ENCODE measurements at regions not wholly inside any gene's neighbourhood (a gene's known extent, or its start where the extent isn't known, plus 50 kb on each side); places are given as distances from the start of the nearest gene placed in this dataset.
"Not testable (repeated sequence)": the region's sequence is repeated elsewhere in the genome, so short reads cannot be mapped to it uniquely, and the experiment has no call there.

DNA sequence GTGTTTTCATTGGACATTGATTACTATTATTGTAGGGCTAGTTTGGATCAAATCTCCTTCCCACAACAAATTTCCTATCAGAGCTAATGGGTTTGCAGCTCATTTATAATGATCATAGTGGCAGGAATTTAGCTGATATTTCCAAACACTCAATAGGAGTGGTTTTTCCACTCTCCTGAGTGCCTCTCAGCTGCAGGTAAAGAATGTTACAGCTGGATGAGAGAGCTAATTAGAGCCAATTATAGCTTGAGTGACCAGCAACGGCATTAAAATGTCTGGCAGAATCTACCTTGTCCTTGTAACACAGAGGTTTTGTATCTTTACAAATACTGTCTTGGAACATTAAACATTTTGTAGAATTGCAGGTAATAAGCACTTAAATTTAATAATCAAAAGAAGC, 602.8 kb upstream of the EPHA5 start:
- DNase-seq (ENCODE audit: low read depth, low spot score) (no peak), FAIRE-seq (no peak)
- no peak overlapping the region for H3K9ac ChIP-seq (replicated peaks; ENCODE audit: extremely low read depth, insufficient read depth, low read length)
- H3K9me1 ChIP-seq (replicated peaks; ENCODE audit: control insufficient read depth, extremely low read depth, insufficient read depth, low read length): no peaks in the 10 kb centered on the region
- H3K4me3 ChIP-seq (replicated peaks in 1 of 3; ENCODE audit: insufficient read depth in 1 of 3, low read depth in 1 of 3, low read length in 3 of 3): no peak overlapping the region
- H4K20me1 ChIP-seq (replicated peaks; ENCODE audit: control insufficient read depth, extremely low read depth, insufficient read depth, low read length): no peaks in the 10 kb centered on the region
- H3K36me3 ChIP-seq (ENCODE audit: control insufficient read depth in 2 of 2, extremely low read depth in 1 of 2, insufficient read depth in 2 of 2, low read length in 2 of 2): no peaks in the 10 kb centered on the region
- H3K27me3 ChIP-seq (ENCODE audit: control insufficient read depth in 2 of 2, insufficient read depth in 2 of 2, low read length in 2 of 2): no peaks in the 10 kb centered on the region
- intact Hi-C loops (cut with micrococcal nuclease): no loop called here
- BruUV-seq (replicated peaks): no TSS peak
- ChIA-PET POLR2A (no interaction called here), CTCF (no interaction called here)
- TF ChIP-seq, protein P1, sequence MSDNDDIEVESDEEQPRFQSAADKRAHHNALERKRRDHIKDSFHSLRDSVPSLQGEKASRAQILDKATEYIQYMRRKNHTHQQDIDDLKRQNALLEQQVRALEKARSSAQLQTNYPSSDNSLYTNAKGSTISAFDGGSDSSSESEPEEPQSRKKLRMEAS (IDR thresholded peaks at IDR 0.05; ENCODE audit: insufficient read depth, insufficient read length): no peak
- TF ChIP-seq POLR2AphosphoS5 (IDR thresholded peaks at IDR 0.05; ENCODE audit: insufficient read depth, low read depth, low read length): no peak
- TF ChIP-seq, protein P2, sequence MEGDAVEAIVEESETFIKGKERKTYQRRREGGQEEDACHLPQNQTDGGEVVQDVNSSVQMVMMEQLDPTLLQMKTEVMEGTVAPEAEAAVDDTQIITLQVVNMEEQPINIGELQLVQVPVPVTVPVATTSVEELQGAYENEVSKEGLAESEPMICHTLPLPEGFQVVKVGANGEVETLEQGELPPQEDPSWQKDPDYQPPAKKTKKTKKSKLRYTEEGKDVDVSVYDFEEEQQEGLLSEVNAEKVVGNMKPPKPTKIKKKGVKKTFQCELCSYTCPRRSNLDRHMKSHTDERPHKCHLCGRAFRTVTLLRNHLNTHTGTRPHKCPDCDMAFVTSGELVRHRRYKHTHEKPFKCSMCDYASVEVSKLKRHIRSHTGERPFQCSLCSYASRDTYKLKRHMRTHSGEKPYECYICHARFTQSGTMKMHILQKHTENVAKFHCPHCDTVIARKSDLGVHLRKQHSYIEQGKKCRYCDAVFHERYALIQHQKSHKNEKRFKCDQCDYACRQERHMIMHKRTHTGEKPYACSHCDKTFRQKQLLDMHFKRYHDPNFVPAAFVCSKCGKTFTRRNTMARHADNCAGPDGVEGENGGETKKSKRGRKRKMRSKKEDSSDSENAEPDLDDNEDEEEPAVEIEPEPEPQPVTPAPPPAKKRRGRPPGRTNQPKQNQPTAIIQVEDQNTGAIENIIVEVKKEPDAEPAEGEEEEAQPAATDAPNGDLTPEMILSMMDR (IDR thresholded peaks at IDR 0.05; ENCODE audit: extremely low read depth in 1 of 2, insufficient read depth in 1 of 2, low read depth in 1 of 2, low read length in 2 of 2): no peak
- no peak for TF ChIP-seq JUN (IDR thresholded peaks at IDR 0.05; ENCODE audit: borderline replicate concordance, insufficient read depth, insufficient read length, low read depth)
- TF ChIP-seq POLR2A (IDR thresholded peaks at IDR 0.05; ENCODE audit: low read depth, low read length): no peak
- no peak for TF ChIP-seq GATA2 (IDR thresholded peaks at IDR 0.05; ENCODE audit: insufficient read depth, insufficient read length, low read depth, low read length)
- no peak for TF ChIP-seq FOS (IDR thresholded peaks at IDR 0.05; ENCODE audit: borderline replicate concordance, insufficient read depth, low read length)
- TF ChIP-seq MYC (IDR thresholded peaks at IDR 0.05; ENCODE audit: low read depth, low read length): no peak
- no peak for TF ChIP-seq EZH2 (IDR thresholded peaks at IDR 0.05; ENCODE audit: borderline replicate concordance, low read depth, low read length, severe bottlenecking)
- H3K4me1 ChIP-seq (ENCODE audit: control insufficient read depth, extremely low read depth, insufficient read depth, low read length): no peaks in the 10 kb centered on the region
- no peaks in the 10 kb centered on the region for H3K9me3 ChIP-seq (replicated peaks; ENCODE audit: control insufficient read depth, insufficient read depth, low read length)
- no peak overlapping the region for H3K4me2 ChIP-seq (ENCODE audit: insufficient read depth, low read length)
- H3K27ac ChIP-seq (ENCODE audit: insufficient read depth, low read depth, low read length): no peak overlapping the region
- dilution Hi-C loops (cut with MboI; ENCODE audit: extremely low pct_ligation_motif_present, low sequenced_read_pairs): no loop called here
- no peaks in the 10 kb centered on the region for H3K79me2 ChIP-seq (ENCODE audit: control insufficient read depth, insufficient read depth, low read length)
- H2AFZ ChIP-seq (ENCODE audit: low read depth, low read length): no peak overlapping the region

DNA sequence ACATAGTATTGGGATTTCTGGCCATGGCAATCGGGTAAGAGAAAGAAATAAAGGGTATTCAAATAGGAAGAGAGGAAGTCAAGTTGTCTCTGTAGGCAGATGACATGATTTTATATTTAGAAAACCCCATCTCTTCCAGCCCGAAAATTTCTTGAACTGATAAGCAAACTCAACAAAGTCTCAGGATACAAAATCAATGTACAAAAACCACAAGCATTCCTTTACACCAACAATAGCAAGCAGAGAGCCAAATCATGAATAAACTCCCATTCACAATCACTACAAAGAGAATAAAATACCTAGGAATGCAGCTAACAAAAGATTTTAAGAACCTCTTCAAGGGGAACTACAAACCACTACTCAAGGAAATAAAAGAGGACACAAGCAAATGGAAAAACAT, 600.1 kb upstream of the EPHA5 start:
- H3K27ac ChIP-seq (ENCODE audit: insufficient read depth, low read depth, low read length); H3K4me3 ChIP-seq (replicated peaks in 1 of 3; ENCODE audit: insufficient read depth in 1 of 3, low read depth in 1 of 3, low read length in 3 of 3); H3K36me3 ChIP-seq (ENCODE audit: control insufficient read depth in 2 of 2, extremely low read depth in 1 of 2, insufficient read depth in 2 of 2, low read length in 2 of 2); H3K79me2 ChIP-seq (ENCODE audit: control insufficient read depth, insufficient read depth, low read length); POLR2A ChIA-PET; DNase-seq (ENCODE audit: low read depth, low spot score); dilution Hi-C loops (cut with MboI; ENCODE audit: extremely low pct_ligation_motif_present, low sequenced_read_pairs); FAIRE-seq; H3K4me1 ChIP-seq (ENCODE audit: control insufficient read depth, extremely low read depth, insufficient read depth, low read length); H3K4me2 ChIP-seq (ENCODE audit: insufficient read depth, low read length); H2AFZ ChIP-seq (ENCODE audit: low read depth, low read length); H3K9me1 ChIP-seq (replicated peaks; ENCODE audit: control insufficient read depth, extremely low read depth, insufficient read depth, low read length); H4K20me1 ChIP-seq (replicated peaks; ENCODE audit: control insufficient read depth, extremely low read depth, insufficient read depth, low read length); CTCF ChIA-PET; H3K9me3 ChIP-seq (replicated peaks; ENCODE audit: control insufficient read depth, insufficient read depth, low read length); BruUV-seq (replicated peaks); H3K9ac ChIP-seq (replicated peaks; ENCODE audit: extremely low read depth, insufficient read depth, low read length); intact Hi-C loops (cut with micrococcal nuclease); H3K27me3 ChIP-seq (ENCODE audit: control insufficient read depth in 2 of 2, insufficient read depth in 2 of 2, low read length in 2 of 2): not testable (repeated sequence)

DNA sequence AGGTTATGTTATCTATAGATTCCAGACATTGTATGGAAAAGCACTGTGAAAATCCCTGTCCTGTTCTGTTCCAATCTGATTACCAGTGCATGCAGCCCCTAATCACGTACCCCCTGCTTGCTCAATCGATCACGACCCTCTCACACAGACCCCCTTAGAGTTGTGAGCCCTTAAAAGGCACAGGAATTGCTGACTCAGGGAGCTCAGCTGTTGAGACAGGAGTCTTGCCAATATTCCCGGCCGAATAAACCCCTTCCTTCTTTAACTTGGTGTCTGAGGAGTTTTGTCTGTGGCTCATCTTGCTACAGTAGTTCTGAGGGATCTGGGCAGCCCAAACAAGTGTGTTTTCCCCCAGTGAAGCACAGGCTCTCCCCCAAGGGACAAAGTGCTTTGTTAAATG, 596.3 kb upstream of the EPHA5 start:
- BruUV-seq (replicated peaks); FAIRE-seq; H3K36me3 ChIP-seq (ENCODE audit: control insufficient read depth in 2 of 2, extremely low read depth in 1 of 2, insufficient read depth in 2 of 2, low read length in 2 of 2); H3K27ac ChIP-seq (ENCODE audit: insufficient read depth, low read depth, low read length); intact Hi-C loops (cut with micrococcal nuclease); H3K4me1 ChIP-seq (ENCODE audit: control insufficient read depth, extremely low read depth, insufficient read depth, low read length); POLR2A ChIA-PET; H2AFZ ChIP-seq (ENCODE audit: low read depth, low read length); H3K27me3 ChIP-seq (ENCODE audit: control insufficient read depth in 2 of 2, insufficient read depth in 2 of 2, low read length in 2 of 2); CTCF ChIA-PET; H3K4me3 ChIP-seq (replicated peaks in 1 of 3; ENCODE audit: insufficient read depth in 1 of 3, low read depth in 1 of 3, low read length in 3 of 3); H3K9me3 ChIP-seq (replicated peaks; ENCODE audit: control insufficient read depth, insufficient read depth, low read length); dilution Hi-C loops (cut with MboI; ENCODE audit: extremely low pct_ligation_motif_present, low sequenced_read_pairs); DNase-seq (ENCODE audit: low read depth, low spot score); H4K20me1 ChIP-seq (replicated peaks; ENCODE audit: control insufficient read depth, extremely low read depth, insufficient read depth, low read length); H3K9me1 ChIP-seq (replicated peaks; ENCODE audit: control insufficient read depth, extremely low read depth, insufficient read depth, low read length); H3K79me2 ChIP-seq (ENCODE audit: control insufficient read depth, insufficient read depth, low read length); H3K9ac ChIP-seq (replicated peaks; ENCODE audit: extremely low read depth, insufficient read depth, low read length); H3K4me2 ChIP-seq (ENCODE audit: insufficient read depth, low read length): not testable (repeated sequence)

Measured in endothelial cell of umbilical vein (primary cell).